ENCODE measurements at regions not wholly inside any gene's neighbourhood (a gene's known extent, or its start where the extent isn't known, plus 50 kb on each side); places are given as distances from the start of the nearest gene placed in this dataset.
"Not testable (repeated sequence)": the region's sequence is repeated elsewhere in the genome, so short reads cannot be mapped to it uniquely, and the experiment has no call there.

DNA sequence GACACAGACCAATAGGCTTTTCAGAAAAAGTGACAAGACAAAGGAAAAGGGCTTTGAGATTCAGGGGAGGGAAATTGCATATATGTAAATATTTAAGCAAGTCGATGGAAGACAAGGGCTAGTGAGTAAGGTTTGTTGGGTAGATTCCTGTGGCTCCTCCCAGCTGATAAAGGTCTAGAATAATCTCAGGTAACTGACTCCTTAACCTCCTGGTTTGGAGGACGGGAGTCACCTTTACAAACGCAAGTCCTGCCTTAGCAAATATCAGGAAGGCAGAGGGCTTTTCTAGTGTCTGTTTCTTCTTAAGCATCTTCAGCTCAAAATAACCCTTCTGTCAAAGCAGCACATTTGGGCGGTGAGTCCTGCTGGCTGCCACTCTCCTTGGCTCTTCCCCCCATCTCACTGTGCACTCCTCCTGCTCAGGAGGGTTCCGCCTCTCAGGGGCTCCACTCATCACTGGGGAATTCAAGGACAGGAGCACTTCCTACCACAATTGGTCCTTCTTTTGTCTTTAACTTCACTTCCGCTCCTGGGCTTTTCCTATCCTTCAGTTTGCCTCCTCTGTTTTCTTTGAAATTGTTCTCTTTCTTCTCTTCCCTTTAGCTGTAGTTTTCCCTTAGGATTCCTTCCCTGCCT is 496.3 kb upstream of the KLF6 start:
- no peak for DNase-seq

DNA sequence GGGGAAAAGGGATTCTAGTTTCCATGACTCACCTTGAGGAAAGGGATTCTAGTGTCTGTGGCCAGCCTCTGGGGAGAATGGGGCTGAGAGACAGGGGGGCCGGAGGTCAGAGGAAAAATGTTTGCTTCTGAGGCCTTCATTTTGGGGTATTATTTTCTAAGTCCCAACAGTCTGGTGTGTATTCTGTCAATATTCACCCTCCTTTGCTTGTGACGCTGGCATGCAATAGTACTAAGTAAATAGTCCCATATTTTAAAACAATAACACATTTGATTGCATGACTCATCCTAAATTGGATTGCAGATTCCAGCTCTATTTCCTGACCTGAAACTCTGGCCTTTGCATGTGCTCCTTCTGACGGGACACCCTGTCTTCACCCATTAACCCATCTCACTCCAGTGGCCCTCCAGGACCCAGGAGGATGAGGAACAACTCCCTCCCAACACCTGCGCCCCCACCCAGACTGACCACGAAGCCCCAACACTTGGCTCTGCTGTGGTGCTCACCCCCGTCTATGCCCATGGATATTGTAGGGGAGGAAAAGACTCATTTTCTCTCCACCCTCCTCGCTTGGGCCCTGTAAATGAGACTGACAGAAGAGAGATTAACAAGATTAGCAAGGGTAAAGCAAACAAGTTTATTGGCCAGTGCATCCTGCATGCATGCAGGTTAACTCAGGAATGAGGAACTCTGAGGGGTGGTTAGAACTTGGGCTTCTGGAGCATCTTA is 495.6 kb upstream of the KLF6 start:
- DNase-seq: no peak

DNA sequence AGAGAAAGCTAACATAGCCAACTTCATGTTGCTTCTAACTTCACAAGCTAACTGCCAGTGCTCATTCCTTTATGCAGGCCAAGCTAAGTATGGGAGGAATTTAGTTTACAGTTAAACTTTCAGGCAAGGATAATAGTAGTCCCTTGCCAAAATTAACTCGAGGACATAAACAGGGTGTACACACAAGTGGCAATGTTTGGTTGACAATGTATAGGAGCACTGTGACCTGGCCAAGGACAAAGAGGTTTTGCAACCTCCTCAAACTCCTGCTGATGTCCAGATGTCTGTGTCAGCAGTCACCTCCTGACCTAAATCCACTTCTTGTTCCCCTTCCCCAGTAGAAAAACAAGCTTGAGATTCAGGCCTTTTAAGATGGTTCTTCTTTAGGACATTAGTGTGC is 494.6 kb upstream of the KLF6 start:
- DNase-seq: no peak

DNA sequence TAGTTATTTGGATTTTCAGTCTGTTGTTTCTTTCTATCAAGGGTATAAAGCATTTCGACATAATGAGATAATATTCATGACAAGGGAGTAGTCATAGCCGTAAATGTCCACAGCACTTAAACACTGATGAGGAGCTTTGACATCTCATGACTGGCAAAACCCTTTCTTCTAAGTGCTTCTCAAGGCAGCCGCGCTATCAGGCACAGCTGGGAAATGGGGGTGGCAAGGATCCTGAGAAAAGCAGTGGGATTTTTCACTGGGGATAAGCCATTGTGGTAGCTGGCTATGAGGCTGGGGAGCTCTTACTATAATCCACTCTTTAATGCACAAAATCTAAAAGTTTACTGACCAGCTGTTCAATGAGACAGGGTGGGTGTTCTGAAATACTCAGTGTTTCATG is 493.2 kb upstream of the KLF6 start:
- no peak for DNase-seq

DNA sequence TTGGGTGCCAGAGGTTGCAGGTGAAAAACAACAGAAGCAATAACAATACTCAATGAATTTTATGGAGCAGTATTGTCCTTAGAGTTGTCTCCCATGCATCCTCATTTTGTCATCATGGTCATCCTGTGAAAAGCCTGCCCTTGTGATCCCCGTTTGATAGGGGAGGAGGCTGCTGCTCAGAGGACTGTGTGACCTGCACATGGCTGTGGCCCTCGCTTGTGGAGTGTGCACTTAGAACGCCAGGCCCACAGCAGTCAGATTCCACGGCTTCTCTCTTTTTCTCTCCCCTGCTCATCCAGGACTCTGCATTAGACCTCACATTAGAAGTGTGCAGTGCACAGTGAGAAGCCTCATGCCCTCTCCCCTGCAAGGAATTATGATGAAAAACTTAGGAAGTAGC is 491.1 kb upstream of the KLF6 start:
- DNase-seq: no peak

GRCh38 chr10:4274671-4275070 is 489.7 kb upstream of the KLF6 start:
- DNase-seq: not testable (repeated sequence)

- no peak for DNase-seq
Measured at GRCh38 chr10:4271193-4271592, 486.2 kb upstream of the KLF6 start.

- DNase-seq: no peak
Measured at GRCh38 chr10:4270116-4270515, 485.1 kb upstream of the KLF6 start.

- DNase-seq: not testable (repeated sequence)
Measured at GRCh38 chr10:4268490-4268889, 483.5 kb upstream of the KLF6 start.

DNA sequence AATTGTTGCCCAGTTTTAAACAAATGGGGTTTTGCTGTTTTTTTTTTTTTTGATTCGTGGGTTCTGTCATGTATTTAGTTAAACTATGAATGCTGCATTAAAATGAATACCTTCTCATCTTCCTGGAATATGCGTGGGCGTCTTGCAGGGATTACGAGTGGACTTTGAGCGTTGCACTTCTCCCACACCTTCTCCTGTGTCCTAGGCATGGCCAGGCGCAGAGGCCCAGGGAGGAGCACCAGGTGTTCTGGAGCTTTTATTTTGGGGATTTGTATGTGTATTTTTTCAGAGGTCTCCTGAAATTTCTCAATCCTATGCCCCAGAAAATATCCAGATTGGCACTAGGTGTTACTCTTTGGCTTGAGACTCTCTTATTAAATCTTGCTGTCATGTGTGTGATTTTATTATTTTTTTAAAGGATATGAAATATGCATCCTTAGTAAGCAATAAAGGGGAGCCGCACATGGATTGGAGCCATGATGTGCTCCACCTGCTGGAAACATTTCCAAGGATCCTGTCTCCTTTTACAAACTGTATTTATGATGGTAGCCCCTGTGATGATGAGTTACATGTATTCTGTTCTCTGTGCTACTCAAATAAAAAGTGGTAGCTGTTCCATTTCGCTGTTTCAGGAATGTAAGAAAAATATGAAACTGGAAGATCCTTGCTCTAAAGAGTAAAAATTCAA is 482.2 kb upstream of the KLF6 start:
- DNase-seq: no peak

GRCh38 chr10:4266416-4267085 is 481.5 kb upstream of the KLF6 start:
- DNase-seq: no peak

- no peak for DNase-seq
Measured at GRCh38 chr10:4265964-4266363, 481.0 kb upstream of the KLF6 start.

DNA sequence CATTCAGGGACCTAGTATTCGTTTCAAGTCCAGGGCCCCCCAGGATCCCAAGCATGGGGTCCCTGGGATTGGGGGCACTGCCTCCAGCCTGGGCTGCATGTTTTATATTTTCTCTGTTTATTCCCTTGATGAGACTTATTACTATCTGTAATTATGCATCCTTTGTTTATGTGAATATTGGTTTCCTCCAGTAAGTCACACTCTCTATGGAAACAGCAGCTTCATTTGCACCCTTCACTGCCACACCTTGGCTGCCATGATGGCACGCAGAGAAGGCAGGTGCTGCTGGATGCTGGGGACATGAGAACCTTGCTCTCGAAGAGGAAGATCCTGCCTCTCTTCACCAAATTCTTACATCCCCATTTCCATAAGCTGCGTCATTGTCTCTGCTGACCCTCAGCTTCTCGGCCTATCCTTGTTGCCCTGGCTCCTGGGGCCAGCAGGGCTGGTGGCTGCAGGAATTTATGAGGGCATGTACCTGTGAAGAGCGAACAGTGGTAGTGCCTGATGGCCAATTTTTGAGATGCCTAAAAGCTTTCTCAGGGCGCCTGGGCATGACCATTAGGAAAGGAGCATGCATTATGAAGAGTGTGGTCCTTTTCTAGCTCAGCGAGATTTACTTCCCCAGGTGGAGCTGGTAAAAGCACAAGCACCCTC is 479.3 kb upstream of the KLF6 start:
- DNase-seq: no peak

- no peak for DNase-seq
Measured at GRCh38 chr10:4263601-4263921, 478.6 kb upstream of the KLF6 start.

GRCh38 chr10:4262870-4263600 is 478.0 kb upstream of the KLF6 start:
- no peak for DNase-seq

- DNase-seq: no peak
Measured at GRCh38 chr10:4262449-4262848, 477.4 kb upstream of the KLF6 start.

DNA sequence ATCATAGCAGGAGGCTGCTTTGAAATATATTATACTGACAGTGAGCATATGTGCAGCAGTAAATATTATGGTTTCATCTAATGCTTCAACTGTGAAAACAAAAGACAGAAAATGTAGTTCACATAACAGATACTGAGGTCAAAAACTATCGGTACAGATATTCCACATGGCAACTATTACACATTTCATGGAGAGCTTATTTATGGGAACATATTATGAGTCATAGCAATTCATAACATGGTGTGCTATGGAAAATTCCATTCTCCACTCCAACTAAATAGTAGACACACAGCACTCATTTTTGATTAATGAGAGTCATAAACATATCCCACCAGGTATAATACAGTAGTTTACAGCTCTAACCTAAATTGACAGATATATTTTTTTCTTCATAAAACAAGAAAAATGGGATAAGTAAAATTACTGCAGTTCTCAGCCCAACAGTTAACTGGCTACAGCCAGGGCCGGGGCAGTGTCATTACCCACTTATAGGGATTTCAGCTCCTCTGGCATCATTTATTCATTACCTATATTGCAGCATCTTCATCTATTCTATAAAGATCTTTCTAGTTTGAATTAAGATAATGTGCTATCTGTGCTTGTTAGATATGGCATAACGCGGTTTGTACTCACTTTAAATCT is 475.6 kb upstream of the KLF6 start:
- DNase-seq: no peak

- no peak for DNase-seq
Measured at GRCh38 chr10:4257939-4258465, 473.0 kb upstream of the KLF6 start.

DNA sequence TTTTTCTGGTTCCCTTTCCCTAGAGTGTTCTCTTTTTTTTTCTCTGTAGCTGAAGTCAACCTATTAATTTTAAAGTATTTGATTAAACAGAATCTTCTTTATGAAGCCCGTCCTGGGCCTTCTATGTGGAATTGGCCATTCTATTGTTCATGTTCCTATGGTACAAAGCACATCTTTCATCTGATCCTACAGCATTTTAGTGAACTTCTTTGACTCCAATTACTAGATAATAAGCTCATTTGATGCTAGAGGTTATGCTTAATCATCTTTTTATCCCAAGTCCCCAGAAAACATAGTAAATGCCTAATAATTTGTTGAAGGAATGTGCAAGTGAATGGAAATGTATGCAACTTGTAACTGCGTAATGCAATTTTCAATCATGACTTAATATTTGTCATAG is 472.0 kb upstream of the KLF6 start:
- no peak for DNase-seq

DNA sequence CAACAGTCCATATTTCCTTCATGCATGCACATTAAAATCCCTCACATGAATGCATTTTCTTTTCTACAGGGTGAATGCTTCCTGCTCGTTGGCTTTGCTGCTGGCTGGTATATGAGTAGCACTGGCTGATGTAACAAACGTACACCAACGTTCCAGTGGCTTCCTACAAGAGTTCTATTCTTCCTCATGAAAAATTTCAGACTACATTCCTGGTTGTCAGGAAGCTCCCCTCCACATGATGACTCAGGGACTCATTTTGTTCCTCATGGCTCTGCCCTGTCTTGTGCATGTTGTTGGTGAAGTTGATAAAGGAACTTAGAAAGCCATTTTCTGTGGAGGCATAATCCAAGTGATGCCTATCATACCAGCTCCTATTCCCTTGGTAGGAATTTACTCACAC is 470.7 kb upstream of the KLF6 start:
- no peak for DNase-seq

DNA sequence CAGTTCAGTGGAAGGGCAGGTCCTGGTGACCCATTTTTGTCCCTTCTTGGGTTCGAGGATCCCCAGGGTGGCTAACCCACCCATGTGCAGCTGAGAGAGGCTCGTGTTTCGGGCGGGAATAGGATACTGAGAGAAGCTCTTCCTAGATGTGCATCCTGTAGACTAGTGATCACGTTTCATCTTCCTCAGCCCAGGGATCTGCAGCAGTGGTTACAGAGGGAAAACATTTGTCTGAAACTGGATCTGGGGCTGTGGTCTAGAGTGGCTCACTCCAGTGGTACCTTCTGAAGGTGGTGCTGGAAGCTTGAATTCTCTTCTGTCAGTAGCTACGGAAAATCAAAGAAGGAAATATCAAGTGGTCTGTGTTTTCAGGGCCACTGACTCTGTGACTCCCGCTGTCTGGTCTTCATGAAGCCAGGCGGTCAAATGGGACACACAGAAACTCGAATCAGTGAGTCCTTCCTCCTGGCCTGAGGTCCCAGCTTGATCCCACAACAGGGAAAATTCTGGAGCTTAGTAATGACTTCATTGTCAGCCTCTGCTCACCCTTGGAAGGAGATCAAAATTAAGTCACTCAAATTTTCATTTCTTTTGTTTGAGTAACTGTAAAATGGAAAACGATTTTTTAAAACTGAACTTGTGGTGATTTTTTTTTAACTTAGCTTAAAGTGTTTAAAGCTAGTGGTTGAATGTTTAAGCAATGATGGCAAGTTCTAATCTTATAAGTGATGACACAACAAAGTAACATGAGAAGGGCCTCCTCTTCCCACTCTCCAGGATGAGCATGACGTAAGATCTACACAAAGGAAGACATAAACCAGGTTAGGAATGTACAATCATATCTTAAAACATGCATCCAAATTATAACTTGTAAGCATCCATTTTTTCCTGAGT is 469.3 kb upstream of the KLF6 start:
- DNase-seq: no peak
